ENCODE measurements at regions not wholly inside any gene's neighbourhood (a gene's known extent, or its start where the extent isn't known, plus 50 kb on each side); places are given as distances from the start of the nearest gene placed in this dataset.
A peak's percentile ranks its signal among the peaks of the same experiment; 100 is the strongest.

DNA sequence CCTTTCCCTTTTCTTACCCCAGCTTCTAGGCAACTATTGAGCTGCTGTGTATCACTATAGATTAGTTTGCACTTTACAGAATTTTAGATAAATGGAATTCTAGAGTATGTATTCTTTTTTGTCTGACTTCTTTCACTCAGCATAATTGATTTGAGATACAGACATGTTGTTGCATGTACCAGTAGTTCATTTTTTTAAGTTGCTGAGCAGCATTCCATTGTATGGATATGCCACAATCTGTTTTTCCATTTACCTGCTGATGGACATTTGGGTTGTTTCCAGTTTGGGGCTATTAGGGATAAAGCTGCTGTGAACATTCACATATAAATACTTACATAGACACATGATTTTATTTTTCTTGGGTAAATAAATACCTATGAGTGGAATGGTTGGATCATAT, 135.7 kb downstream of the IGF1 start:
- no peak for ATAC-seq
- no peak for DNase-seq
- intact Hi-C loops (cut with DNase I): no loop called here
- no peak overlapping the region for H3K4me3 ChIP-seq
- no peaks in the 10 kb centered on the region for H3K27me3 ChIP-seq
- H3K9me3 ChIP-seq: no peaks in the 10 kb centered on the region
- H3K36me3 ChIP-seq: no peaks in the 10 kb centered on the region
- no peak for TF ChIP-seq CTCF (IDR thresholded peaks at IDR 0.05)
- no peak for TF ChIP-seq POLR2A (IDR thresholded peaks at IDR 0.05)
- no peak overlapping the region for H3K27ac ChIP-seq
- H3K4me1 ChIP-seq: peaks cover 0 to 34% (median 12%) of the 10 kb centered on the region in 4 donors

DNA sequence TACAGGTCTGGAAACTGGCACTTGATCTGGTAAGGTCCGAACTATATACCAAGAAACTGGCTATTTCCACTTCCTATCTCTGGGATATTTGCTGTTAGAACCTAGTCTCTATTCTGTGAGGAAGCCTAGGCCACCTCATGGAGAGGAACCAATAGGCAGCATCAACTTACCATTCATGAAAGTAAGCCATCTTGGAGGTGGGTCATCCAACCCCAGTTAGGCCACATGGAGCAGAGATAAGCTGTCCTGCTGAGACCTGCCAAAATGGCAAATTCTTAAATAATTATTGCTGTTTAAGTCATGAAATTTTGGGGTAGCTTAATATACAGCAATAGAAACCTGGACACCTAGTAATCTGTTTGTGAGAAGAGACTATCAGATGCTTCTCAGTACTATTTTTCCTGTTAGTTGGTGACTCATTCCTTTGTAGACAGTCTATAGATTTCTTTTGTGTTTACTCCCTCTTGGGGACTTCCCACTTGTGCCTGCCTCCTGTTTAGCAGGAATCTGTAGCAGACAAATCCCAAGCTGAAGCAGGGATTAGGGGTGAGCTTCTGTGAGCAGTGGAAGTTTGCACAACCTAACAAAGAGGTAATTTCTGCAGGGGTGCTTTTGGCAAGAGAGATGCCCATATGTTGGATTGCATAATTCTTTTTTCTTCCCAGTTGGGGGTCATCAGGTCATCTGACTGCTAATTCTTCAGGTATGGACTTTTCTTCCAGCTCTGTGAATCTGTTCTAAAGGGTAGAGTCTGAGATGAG, 136.8 kb downstream of the IGF1 start:
- DNase-seq: no peak
- Histone ChIP-seq H3K27ac (peak overlapping the region; percentile 47 to 88 (median 81)), H3K27me3 (no peaks in the 10 kb centered on the region), H3K4me1 (peaks cover 0 to 34% (median 12%) of the 10 kb centered on the region in 4 donors), H3K9me3 (no peaks in the 10 kb centered on the region), H3K4me3 (no peak overlapping the region), H3K36me3 (no peaks in the 10 kb centered on the region)
- WGBS (ENCODE audit: insufficient coverage, low coverage, low lambda C conversion rate, missing lambda C conversion rate): no CpG with 5 or more reads among the region's 1 CpG
- no peak for TF ChIP-seq CTCF (IDR thresholded peaks at IDR 0.05)
- ATAC-seq: peak in 3 of 4 donors; percentile 7 to 68 (median 39)
- intact Hi-C loops (cut with DNase I): no loop called here

- peak in 1 of 3 donors; percentile 54 for DNase-seq
Observed at GRCh38 chr12:102342281-102343006, 137.9 kb downstream of the IGF1 start.

DNA sequence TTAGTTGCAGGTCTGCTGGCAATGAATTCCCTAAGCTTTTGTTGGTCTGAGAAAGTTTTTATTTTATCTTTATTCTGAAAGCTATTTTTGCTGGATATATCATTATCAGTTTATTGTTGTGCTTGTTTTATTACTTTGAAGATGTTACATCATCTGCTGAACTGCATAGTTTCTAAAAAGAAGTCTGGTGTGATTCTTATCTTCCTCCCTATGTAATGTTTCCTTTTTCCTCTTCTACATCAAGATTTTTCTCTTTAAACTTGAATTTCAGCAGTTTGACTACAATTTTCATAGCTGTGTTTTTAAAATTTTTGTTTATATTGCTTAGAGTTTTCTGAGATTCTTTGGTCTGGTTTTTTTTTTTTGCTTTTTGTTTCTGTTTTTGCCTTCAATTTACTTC, 137.1 kb upstream of the PMCH start:
- TF ChIP-seq CTCF (IDR thresholded peaks at IDR 0.05): no peak
- no peak for TF ChIP-seq POLR2A (IDR thresholded peaks at IDR 0.05)
- Histone ChIP-seq H3K4me1 (peaks cover 0 to 1% (median 0%) of the 10 kb centered on the region in 4 donors), H3K36me3 (no peaks in the 10 kb centered on the region), H3K9me3 (no peaks in the 10 kb centered on the region), H3K27me3 (no peaks in the 10 kb centered on the region), H3K4me3 (no peak overlapping the region), H3K27ac (no peak overlapping the region)
- intact Hi-C loops (cut with DNase I): no loop called here
- ATAC-seq (no peak), DNase-seq (no peak)

More at GRCh38 chr12:102342281-102343006, 137.9 kb downstream of the IGF1 start:
- Histone ChIP-seq H3K4me3 (peak overlapping the region in 1 of 3 donors; percentile 12), H3K27ac (peak overlapping the region; percentile 47 to 88 (median 81)), H3K4me1 (peaks cover 0 to 34% (median 12%) of the 10 kb centered on the region in 4 donors), H3K9me3 (no peaks in the 10 kb centered on the region), H3K36me3 (no peaks in the 10 kb centered on the region), H3K27me3 (no peaks in the 10 kb centered on the region)
- TF ChIP-seq POLR2A (IDR thresholded peaks at IDR 0.05) (no peak), CTCF (IDR thresholded peaks at IDR 0.05) (no peak)
- WGBS (ENCODE audit: insufficient coverage, low coverage, low lambda C conversion rate, missing lambda C conversion rate): 45% methylated on average over 3 of the region's 3 CpGs
- peak; percentile 89 to 97 (median 94) for ATAC-seq
- intact Hi-C loops (cut with DNase I): no loop called here

Data from right lobe of liver (tissue), 6 donors.